ENCODE measurements at regions not wholly inside any gene's neighbourhood (a gene's known extent, or its start where the extent isn't known, plus 50 kb on each side); places are given as distances from the start of the nearest gene placed in this dataset.

- no peak for DNase-seq (ENCODE audit: low read depth)
Observed at GRCh38 chr12:69096669-69097335, 142.6 kb upstream of the CPSF6 start.

GRCh38 chr12:69097619-69098368 is 141.6 kb upstream of the CPSF6 start:
- no peak for DNase-seq (ENCODE audit: low read depth)

GRCh38 chr12:69099201-69099837 is 140.1 kb upstream of the CPSF6 start:
- no peak for DNase-seq (ENCODE audit: low read depth)

- DNase-seq (ENCODE audit: low read depth) = no peak
Observed at GRCh38 chr12:69101505-69101904, 137.9 kb upstream of the CPSF6 start.

- no peak for DNase-seq (ENCODE audit: low read depth)
Observed at GRCh38 chr12:69102856-69103255, 136.5 kb upstream of the CPSF6 start.

GRCh38 chr12:69105101-69105962 is 134.0 kb upstream of the CPSF6 start:
- no peak for DNase-seq (ENCODE audit: low read depth)

- DNase-seq (ENCODE audit: low read depth) = no peak
Observed at GRCh38 chr12:69106482-69107118, 132.8 kb upstream of the CPSF6 start.

- no peak for DNase-seq (ENCODE audit: low read depth)
Observed at GRCh38 chr12:69107541-69107940, 131.8 kb upstream of the CPSF6 start.

GRCh38 chr12:69108037-69108436 is 131.3 kb upstream of the CPSF6 start:
- DNase-seq (ENCODE audit: low read depth) = no peak

- DNase-seq (ENCODE audit: low read depth) = no peak
Observed at GRCh38 chr12:69112616-69113015, 126.8 kb upstream of the CPSF6 start.

GRCh38 chr12:69115099-69115498 is 124.3 kb upstream of the CPSF6 start:
- DNase-seq (ENCODE audit: low read depth) = no peak

GRCh38 chr12:69115951-69116350 is 123.4 kb upstream of the CPSF6 start:
- DNase-seq (ENCODE audit: low read depth) = no peak

GRCh38 chr12:69117566-69118266 is 121.7 kb upstream of the CPSF6 start:
- no peak for DNase-seq (ENCODE audit: low read depth)

GRCh38 chr12:69118516-69118915 is 120.9 kb upstream of the CPSF6 start:
- DNase-seq (ENCODE audit: low read depth) = no peak

GRCh38 chr12:69119770-69120169 is 119.6 kb upstream of the CPSF6 start:
- no peak for DNase-seq (ENCODE audit: low read depth)

- no peak for DNase-seq (ENCODE audit: low read depth)
Observed at GRCh38 chr12:69120354-69120753, 119.0 kb upstream of the CPSF6 start.

GRCh38 chr12:69123311-69123710 is 116.1 kb upstream of the CPSF6 start:
- no peak for DNase-seq (ENCODE audit: low read depth)

GRCh38 chr12:69123919-69124638 is 115.3 kb upstream of the CPSF6 start:
- no peak for DNase-seq (ENCODE audit: low read depth)

- DNase-seq (ENCODE audit: low read depth) = no peak
Observed at GRCh38 chr12:69129017-69129416, 110.4 kb upstream of the CPSF6 start.

GRCh38 chr12:69129564-69129963 is 109.8 kb upstream of the CPSF6 start:
- no peak for DNase-seq (ENCODE audit: low read depth)

GRCh38 chr12:69130064-69130463 is 109.3 kb upstream of the CPSF6 start:
- no peak for DNase-seq (ENCODE audit: low read depth)
